ENCODE measurements at regions not wholly inside any gene's neighbourhood (a gene's known extent, or its start where the extent isn't known, plus 50 kb on each side); places are given as distances from the start of the nearest gene placed in this dataset.

- H3K4me1 ChIP-seq = no peaks in the 10 kb centered on the region
- no peak overlapping the region for H3K4me3 ChIP-seq
- in situ Hi-C loops (cut with MboI; ENCODE audit: low sequenced_read_pairs in 4 of 4) = no loop called here
- intact Hi-C loops (cut with DNase I; ENCODE audit: low total_unique reads) = no loop called here
- no peaks in the 10 kb centered on the region for H3K27me3 ChIP-seq
- ATAC-seq = peak in 1 of 2 donors; percentile 26
- H3K9me3 ChIP-seq = no peaks in the 10 kb centered on the region
- H3K36me3 ChIP-seq = no peaks in the 10 kb centered on the region
- H3K27ac ChIP-seq = no peak overlapping the region
- no peak for TF ChIP-seq CTCF (IDR thresholded peaks at IDR 0.05 in 4 of 5, conservative IDR thresholded peaks at IDR 0.05 in 1 of 5)
- TF ChIP-seq POLR2A (IDR thresholded peaks at IDR 0.05) = no peak
- DNase-seq = no peak
Observed at GRCh38 chr6:139525415-139525814, 151.0 kb upstream of the CITED2 start.

DNA sequence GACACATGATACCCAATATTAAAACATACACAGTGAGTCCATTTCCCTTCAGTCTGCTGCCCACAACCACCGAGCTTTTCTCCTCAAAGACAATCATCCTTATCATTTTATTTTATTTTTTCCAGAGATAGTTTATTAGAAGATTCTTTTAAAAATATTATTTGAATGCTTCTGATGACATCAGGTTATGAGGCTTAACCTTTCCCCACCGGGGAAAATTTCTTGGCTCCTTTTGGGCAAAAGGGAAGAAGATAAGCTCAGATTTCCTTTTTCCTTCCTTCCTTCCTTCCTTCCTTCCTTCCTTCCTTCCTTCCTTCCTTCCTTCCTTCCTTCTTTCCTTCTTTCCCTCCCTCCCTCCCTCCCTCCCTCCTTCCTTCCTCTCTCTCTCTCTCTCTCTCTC, 149.5 kb upstream of the CITED2 start:
- Histone ChIP-seq H3K27me3 (no peaks in the 10 kb centered on the region), H3K4me3 (no peak overlapping the region), H3K9me3 (no peaks in the 10 kb centered on the region), H3K36me3 (no peaks in the 10 kb centered on the region), H3K4me1 (peaks cover 0 to 2% of the 10 kb centered on the region in 2 donors), H3K27ac (no peak overlapping the region)
- intact Hi-C loops (cut with DNase I; ENCODE audit: low total_unique reads) = no loop called here
- no peak for ATAC-seq
- no peak for DNase-seq
- in situ Hi-C loops (cut with MboI; ENCODE audit: low sequenced_read_pairs in 4 of 4) = no loop called here
- TF ChIP-seq POLR2A (IDR thresholded peaks at IDR 0.05) (no peak), CTCF (IDR thresholded peaks at IDR 0.05 in 4 of 5, conservative IDR thresholded peaks at IDR 0.05 in 1 of 5) (no peak)

DNA sequence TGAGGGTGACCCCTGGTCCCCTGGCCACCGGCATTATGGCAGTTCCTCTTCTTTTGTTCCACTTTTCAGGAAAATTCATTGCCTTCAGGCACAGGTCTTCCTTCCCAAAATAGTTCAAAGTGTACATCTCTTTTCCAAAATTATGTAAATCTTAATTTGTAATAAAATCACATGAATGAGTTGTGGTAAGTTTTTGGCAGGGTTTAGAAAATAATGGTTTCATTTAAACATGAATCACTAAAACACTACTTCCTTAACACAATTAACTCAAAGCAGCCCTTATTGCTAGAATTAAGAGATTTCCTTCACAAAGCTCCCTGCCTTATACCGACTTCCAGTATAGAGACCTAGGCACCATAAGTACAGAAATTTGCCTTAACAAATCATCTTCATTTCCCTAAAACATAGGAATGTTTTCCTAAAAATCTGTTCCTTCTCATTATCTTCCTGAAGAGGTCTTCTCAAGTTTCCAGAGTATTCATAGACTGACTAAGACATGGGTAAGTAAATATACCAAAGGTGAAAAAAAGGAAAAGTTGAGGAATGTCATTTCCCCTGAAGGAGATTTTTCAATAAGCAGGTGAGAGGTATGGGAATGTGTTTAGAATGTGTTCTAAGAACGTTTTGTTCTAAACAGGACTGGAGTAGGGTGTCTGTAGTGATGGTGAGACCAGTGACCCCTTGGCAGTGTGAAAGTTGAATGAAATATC, 148.2 kb upstream of the CITED2 start:
- no peaks in the 10 kb centered on the region for H3K36me3 ChIP-seq
- H3K27ac ChIP-seq = no peak overlapping the region
- H3K4me3 ChIP-seq = no peak overlapping the region
- intact Hi-C loops (cut with DNase I; ENCODE audit: low total_unique reads) = no loop called here
- DNase-seq = no peak
- no peaks in the 10 kb centered on the region for H3K9me3 ChIP-seq
- in situ Hi-C loops (cut with MboI; ENCODE audit: low sequenced_read_pairs in 4 of 4) = no loop called here
- no peaks in the 10 kb centered on the region for H3K27me3 ChIP-seq
- TF ChIP-seq CTCF (IDR thresholded peaks at IDR 0.05 in 4 of 5, conservative IDR thresholded peaks at IDR 0.05 in 1 of 5) (no peak), POLR2A (IDR thresholded peaks at IDR 0.05) (no peak)
- peaks cover 0 to 2% of the 10 kb centered on the region in 2 donors for H3K4me1 ChIP-seq
- ATAC-seq = no peak

DNA sequence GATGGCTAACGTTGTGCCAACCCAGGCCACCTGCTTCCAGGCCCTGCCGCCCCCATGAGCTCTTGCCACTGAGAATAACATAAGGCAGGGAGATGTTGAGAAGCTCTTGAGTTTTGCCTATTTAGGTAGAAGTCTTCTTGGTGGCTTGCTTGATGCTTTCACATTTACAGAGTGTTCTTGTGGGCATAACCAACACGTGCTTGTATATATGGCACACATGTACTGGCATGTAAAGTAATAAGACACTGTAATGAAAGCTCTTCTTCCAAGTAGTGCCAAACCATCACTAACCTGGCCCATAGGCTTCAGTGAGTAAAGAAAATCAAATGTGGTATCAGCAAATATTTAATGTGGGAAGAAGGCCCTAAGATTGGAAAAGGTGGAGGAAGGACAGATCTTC, 146.9 kb upstream of the CITED2 start:
- Histone ChIP-seq H3K4me3 (no peak overlapping the region), H3K27ac (no peak overlapping the region), H3K27me3 (no peaks in the 10 kb centered on the region), H3K4me1 (peaks cover 0 to 2% of the 10 kb centered on the region in 2 donors), H3K9me3 (no peaks in the 10 kb centered on the region), H3K36me3 (no peaks in the 10 kb centered on the region)
- intact Hi-C loops (cut with DNase I; ENCODE audit: low total_unique reads) = no loop called here
- ATAC-seq (no peak), DNase-seq (no peak)
- TF ChIP-seq CTCF (IDR thresholded peaks at IDR 0.05 in 4 of 5, conservative IDR thresholded peaks at IDR 0.05 in 1 of 5) (no peak), POLR2A (IDR thresholded peaks at IDR 0.05) (no peak)
- in situ Hi-C loops (cut with MboI; ENCODE audit: low sequenced_read_pairs in 4 of 4) = no loop called here

- ATAC-seq = no peak
- TF ChIP-seq CTCF (IDR thresholded peaks at IDR 0.05 in 4 of 5, conservative IDR thresholded peaks at IDR 0.05 in 1 of 5) (no peak), POLR2A (IDR thresholded peaks at IDR 0.05) (no peak)
- no peak overlapping the region for H3K4me3 ChIP-seq
- H3K9me3 ChIP-seq = no peaks in the 10 kb centered on the region
- no peak overlapping the region for H3K27ac ChIP-seq
- in situ Hi-C loops (cut with MboI; ENCODE audit: low sequenced_read_pairs in 4 of 4) (no loop called here), intact Hi-C loops (cut with DNase I; ENCODE audit: low total_unique reads) (no loop called here)
- no peaks in the 10 kb centered on the region for H3K27me3 ChIP-seq
- no peaks in the 10 kb centered on the region for H3K36me3 ChIP-seq
- no peak for DNase-seq
- H3K4me1 ChIP-seq = peaks cover under 1 to 2% of the 10 kb centered on the region in 2 donors
Observed at GRCh38 chr6:139520321-139520768, 145.9 kb upstream of the CITED2 start.
